Activated CD8-positive, alpha-beta memory T cell treated with anti-CD3 and anti-CD28 coated beads, Interleukin-2, amount 50 U/mL, for 24 hours (primary cell): ENCODE measurements at regions not wholly inside any gene's neighbourhood (a gene's known extent, or its start where the extent isn't known, plus 50 kb on each side); places are given as distances from the start of the nearest gene placed in this dataset.

Experiments used
- DNase-seq: peaks from one replicate; pipeline ENCODE4 v3.0.0-alpha.2; 2020; ENCODE audit errors: extremely low read depth

DNA sequence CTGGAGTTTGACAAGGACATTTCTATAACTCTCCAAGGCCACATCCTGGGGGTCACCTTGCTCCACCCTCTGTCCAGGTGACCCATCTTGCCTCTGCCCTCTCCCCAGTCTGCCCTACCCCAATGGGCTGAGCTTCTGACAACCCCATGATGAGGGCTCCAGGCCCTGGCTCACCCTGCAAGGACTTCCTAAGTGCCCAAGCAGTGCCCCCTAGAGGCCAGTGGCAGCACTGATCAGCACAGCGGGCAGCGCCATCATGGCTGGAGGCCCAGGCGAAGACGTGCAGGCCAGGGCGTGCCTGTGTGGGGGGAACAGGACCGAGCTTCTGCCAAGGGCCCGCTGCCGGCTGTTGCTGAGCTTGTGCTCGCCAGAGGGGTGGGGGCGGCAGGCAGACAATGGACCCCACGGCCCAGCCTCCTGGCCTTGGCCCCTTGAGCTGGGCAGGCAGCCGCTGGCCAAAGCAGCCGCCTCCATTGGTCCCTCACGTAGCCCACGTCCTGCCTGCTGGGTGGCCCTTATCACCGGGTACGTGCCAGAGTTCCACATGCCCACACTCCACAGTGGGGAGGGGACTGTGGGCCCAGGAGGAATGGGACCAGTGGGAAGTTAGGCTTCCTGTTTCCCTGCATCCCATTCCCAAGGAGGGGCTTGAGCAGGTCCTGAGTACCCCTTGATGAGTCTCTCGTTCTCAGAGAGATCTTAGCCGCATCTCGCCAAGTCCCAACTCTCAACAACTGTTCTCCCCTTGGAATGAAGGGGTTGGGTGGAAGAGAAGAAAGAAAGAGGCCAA lies 64.3 kb downstream of the MRPL14 start:
- DNase-seq, result no peak

DNA sequence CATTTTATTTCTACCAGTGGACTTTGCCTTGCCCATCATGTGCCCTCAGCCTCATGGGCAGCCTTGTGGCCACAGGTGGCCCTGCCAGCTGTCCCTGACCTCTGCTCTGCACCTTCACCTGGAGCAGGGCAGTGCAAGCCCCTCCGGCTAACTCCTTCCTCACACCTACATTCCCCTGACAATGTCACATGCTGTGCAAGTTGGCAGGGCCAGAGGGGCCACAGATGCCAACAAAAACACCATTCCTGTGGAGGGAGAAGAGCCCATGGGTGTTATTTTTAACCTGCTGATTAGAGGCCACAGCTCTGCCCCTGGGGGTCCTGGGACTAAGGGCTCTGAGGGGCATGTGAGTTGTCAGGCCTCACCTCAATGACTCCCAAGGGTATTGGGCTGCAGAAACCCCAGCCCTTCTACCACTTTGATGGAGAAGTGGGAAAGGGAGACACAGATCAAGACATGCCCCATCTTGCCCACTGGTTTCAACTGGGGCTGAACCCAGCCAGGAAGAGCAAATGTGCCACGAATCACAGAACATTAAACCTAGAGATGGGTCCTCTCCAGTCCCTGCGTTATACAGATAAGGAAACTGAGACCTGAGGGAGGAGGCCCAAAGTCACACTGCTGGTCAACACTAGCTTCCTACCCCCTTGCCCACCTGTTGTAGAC lies 65.0 kb downstream of the MRPL14 start:
- no peak for DNase-seq

DNA sequence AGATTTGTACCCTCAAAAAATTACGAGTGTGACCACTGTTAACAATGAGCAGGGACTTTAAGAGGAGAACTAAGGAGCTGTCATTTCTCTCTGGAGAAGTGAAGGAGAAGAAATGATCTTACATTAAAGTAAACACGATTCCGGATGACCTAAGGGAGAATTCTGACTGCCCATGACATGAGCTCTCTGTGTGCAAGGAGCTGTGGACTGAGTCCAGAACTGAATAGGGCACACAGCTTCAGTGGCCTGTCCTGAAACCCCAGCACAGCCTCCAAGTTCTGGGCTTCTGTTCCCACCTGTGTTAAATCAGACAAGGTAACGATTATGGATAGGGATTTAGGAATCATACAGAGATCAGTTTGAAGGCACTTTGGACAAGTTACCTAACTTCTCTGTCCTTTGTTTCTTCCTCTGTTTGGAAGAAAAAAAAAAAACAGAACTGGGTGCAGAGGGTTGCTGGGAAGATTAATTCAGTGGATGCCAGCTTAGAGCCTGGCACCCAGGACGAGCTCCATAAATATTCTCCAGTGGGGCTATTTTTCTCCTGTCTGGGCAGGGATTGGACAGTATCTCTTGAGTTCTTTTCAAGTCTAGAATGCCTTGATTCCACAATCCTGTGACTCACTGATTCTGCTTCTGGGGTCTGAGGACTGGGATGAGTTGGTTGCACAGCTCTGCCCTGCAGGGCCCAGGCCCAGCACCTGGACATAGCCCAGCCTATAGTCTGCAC lies 65.7 kb downstream of the MRPL14 start:
- DNase-seq, result no peak

DNA sequence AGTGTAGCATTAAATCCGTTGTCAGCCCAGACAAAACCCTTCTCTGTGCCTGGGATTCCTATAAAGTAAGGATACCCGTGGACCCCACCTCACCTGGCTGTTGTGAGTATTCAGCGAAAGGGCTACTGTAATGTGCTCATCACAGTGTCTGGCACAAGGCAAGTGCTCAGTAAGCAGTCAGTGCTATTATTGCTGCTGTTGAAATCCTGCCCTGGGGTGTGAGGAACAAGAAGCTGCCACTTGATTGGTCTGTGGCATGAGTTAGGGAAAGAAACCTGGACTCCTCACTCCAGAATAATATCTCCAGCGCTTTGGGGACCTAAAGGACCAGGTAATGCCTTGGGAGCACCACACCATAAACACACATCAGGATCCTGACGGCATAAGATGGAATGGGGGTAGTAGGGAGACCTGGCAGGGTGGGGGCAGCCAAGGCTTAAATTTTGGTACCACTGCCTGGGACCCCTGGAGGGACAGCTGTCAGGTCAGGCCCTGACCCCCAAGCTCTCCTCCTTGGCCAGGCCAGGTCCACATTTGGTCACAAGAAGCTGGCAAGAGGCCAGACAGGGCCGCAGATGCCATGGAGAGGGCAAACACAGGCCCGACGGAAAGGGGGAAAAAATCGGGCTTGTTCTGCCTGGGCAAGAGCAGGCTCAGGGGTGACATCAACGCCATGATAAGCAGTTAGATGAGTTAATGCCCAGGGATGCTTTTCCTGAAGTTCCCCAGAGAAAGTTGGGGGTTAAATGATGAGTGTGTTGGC lies 66.5 kb downstream of the MRPL14 start:
- no peak for DNase-seq

DNA sequence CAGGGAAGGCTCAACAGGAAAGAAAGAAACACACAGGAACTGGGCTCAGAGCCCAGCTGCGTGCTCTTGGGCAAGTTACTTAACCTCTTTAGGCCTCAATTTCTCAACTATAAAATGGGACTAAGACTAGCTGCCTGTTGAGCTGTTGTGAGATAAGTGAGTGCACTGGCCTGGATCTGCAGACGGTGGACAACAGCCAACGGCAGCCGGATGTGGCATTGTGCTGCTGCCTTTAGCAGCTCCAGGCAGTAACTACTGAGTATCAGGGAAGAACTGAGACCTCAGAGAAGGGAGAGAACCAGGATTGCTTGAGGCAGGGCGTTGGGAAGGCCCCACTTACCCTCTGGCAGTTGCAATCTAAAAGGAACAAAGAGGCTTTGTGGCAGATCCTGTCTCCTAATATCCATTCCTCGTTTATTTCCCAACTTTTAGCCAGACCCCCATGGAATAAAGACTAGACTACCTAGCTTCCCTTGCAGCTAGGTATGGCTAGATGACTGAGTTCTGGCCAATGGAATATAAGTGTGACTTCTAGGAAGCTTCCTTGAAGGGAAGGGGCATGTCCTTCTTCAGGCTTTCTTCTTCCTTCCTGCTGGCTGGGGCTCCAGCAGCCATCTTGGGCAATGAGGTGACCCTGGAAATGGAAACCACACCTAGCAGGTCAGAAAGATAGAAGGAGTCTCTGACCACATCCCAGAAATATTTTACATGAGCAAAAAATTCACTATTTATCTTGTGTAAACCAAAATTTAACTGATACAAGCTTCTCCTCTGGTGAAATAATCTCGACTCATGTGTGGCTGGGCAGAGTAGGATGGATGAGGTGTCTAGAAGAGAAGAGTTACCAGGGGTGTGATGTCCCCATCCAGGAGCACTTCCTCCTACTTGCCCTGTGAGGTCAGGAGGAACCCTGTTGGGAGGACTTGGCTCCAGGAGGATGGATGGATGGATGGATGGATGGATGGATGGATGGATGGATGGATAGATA lies 67.6 kb downstream of the MRPL14 start:
- DNase-seq, result no peak

DNA sequence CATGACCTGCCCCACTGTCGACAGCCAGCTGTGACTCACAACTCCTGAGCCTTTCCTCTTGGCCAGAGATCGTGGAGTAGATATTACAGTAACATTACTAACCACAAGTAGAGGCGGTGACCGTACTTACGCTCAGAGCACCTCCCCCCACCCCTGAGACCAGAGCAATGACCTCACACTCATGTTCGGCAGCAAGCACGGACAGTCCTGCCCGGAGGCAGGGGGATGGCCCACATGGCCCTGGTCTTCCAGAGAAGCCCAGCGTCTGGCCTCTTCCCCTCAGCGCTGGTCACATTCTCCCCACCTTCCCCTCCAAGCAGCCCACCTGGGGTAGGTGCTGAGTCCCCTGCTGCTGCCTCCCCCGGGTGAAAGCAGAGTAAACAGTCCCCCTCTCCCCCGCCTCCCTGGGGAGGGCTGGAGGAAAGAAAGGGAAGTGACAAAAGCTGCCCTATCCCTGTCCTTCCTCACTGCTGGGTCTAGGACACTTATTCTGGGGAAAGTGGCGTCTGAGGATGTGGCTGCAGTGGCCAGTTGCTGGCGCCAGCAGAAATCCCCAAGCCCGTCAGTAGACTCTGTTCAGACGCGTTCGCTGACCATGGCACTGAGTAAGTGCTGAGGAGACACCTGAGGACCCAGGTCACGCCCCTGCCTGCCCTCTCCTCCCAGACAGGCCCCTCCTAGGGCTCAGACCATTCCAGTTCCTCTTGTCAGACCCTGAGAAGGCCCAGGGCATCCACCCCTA lies 68.5 kb downstream of the MRPL14 start:
- DNase-seq, result no peak

DNA sequence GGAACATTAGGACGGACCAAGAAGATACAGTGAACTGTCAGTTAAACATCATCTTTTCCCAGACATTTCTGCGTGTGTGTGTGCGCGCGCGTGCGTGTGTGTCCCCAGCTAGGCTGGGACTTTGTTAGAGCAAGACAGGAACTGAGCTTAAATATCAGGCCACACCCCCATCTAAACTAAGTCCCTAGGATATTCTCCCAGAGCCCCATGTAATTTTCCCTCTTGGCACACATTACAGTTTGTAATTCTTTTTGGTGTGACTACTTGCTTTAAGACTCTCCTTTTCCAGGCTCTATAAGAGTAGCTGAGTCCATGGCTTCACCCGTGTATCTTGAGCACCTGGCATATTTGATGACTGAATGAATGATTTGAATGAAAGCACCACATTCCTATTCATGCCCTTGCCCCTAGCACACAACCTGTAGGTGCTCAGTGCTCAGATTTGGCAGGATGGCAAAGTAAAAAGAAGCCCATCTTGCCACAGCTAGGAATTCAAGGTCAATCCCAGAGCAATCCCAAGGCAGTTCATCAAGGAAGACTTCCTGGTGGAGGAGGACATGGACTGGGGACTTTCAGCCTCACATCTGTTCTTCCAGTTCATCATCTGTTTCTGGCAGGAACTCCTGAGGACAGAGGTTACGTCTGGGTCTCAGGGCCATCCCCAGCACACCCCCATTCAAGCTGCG lies 69.2 kb downstream of the MRPL14 start:
- no peak for DNase-seq

DNA sequence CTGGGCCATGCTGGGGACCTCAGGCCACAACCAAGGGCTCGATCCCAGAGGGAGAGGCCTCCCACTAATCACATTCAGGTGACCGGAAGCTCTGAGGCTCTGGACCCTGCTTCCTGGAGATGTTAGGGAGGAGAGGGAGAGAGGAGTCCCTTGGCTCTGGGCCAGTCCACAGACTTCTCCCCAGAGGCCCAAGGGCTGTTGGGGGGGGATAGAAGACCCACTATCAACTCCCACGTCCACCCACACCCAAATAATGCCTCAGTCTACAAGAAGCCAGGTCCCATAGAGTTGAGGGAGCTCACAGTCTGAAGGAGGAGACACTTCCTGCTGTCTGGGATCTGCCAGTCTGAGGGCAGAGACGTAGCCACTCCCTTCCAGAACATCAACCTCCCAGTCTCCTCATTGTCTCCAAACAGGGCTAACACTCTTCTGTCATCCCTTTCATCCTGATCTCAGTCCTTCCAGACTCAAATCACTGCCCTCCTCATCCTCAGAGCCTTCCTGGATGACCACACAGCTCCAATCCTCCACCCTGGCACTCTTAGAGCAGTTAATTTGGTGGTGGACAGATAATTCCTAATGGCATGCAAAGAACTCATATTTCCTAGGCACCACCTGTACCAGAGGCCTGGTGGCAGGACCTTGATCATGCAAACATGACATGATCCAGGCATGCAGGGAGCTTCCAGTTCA lies 69.9 kb downstream of the MRPL14 start:
- no peak for DNase-seq

DNA sequence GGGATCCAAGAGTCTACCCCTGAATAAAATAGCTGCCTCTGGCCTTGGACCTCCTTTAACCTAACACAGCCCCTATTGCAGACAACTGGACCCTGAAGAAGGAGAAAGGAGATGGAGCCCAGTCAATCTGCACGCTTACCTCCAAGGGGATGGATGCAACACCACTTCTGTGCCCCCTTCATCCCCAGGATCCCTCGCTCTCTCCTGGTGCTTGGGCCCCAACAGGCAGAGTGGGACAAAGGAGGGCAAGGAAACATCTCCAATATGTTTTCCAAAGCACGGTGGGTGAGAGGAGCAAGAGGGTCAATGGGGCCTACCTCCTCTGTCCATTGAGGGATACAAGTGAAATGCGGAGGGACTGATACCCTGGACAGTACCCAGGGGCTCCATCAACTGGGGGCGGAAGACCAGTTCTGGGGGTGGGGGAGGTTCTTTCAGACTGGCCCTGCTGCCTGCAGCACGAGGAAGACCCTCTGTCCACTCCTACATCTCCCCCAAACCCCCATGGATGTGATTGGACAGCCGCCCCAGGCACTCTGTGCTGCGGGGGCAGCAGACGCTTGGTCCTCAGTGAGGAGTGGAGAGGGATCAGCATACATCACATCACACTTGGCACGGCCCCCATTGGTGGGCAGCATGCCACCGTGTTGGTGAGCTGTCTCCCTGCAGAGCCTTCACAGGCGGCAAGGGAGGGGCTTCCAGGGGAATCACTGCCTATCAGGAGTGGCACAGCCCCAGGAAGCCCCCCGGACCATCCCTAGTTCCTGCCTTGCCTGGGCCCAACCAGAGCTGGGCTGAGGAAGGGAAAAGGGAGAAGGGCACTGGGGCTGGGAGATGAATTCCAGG lies 70.6 kb downstream of the MRPL14 start:
- DNase-seq, result no peak

DNA sequence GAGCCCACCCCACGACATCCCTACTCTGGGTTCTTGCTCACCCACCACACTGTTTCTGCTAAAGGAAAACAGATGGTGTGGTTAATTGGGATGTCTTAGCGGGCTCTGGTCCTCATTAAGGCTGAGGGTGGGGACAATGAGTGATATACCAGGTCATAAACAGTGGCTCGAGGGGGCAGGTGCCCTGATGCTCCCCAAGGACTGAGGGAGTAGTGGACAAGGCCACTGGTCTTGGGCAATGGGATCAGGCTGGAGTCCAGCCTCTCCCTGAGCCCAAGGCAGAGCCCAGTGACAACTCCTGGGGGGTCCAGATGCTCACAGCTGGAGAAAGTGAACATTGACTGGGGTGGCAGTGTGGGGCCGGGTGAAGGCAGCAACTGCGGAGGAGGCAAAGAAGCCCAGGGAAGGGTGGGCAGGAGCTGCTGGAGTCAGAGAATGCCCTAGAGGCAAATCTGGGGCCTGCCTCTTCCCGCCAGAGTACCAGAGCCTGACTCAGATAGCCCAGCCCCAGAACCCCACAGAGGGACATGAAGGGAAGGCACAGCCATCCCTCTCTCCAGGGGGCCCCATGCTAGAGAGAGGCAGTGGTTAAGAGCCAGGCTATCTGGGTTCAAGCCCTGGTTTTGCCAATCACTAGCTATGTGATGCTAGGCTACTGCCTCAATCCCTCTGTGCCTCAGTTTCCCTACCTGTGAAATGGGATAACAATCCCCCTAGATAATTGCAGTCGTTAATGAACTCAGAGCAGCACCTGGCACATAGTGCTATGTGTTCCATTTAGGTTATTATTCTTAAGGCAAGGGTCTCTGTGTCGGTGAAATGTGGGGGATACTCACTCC lies 72.3 kb downstream of the MRPL14 start:
- no peak for DNase-seq

DNA sequence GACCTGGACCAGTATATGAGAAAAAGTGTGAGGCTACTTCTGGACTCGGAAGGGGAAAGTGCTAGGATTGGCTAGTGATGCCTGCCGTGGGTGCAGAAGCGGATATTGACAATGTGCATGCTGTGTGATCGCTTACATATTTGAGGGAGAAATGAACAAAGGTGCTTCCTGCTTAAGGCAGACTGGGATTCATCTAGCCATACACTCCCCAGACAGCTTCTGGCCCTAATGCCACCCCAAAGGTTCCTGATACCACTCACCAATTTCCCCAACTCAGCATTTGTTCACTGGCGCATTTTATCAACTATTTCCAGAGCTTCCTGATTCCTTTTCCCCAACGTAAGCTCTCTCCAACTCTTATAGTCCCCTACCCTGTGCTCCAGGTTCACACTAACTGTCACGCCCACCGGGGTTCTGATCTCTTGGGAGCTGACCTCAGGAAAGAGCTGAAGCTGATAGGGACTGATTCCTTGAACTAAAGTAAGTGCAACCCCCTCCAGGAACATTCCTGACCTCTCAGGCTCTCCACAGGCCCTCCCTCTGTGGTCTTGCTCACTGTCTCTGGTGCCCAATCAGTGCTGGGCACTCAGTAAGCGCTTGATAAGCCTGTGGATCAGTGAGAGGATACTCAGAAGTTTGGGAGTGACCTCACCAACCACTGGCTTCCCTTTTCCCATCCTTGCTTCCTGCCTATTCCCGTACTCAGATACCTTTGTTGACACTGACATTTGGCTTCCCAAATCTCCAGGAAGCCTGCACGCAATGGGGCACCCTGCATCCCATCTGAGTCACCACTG lies 73.3 kb downstream of the MRPL14 start:
- DNase-seq, result no peak

DNA sequence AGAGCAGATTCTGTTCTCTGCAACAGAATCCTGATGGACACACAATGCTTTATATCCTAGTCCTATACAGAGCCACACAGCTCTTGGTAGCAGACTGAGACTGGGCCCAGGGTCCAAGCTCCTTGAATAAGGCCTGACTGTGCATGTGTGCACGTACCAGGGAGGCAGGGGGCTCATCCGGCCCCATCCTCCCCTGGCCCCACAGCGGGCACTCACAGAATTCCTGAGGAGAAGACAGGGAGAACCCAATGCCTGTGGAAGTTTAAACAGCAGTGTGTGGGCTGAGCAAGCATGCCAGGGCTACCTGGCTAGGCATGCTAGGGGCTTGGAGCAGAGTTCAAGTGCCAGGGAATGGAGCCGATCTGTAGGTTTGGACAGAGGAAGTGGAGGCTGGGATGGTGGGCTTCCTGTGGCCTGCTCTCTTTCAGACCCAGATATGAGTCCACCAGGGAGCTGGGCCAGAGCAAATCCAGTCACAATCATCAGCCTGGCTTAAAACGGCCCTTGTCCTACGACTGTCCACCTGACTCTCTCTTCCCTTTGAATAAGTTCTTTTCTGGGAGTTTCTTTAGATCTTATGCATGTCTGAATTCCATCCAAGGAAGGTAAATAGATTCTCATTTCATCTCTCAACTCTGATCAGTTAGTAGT lies 74.0 kb downstream of the MRPL14 start:
- no peak for DNase-seq

DNA sequence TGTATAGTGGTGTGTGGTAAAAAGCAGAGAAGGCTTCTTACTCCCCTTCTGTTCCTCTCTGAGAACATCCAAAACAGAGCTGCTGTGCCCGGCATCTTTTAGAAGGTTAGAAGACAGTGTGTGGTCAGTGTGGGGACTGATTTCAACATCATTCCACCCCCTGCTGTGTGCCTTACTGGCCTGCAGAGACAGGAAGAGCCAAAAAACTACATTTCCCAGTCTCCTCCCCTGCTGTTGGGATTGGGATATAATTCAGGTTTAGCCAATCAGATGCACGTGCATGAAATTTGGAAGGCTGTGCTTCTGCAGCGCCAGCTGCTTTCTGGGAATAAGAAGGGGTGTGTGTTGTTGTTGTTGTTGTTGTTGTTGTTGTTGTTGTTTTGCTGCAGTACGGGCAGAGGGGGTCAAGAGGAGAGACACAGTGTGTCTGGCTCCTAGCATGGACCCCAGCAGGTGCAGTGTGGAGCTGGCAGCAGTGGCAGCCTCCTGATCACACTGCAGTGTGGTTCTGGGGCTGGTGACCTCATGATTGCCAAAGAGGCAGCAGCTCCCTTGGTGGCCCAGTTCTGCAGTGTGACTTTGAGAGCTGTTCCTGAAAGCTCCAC lies 74.7 kb downstream of the MRPL14 start:
- DNase-seq, result no peak

DNA sequence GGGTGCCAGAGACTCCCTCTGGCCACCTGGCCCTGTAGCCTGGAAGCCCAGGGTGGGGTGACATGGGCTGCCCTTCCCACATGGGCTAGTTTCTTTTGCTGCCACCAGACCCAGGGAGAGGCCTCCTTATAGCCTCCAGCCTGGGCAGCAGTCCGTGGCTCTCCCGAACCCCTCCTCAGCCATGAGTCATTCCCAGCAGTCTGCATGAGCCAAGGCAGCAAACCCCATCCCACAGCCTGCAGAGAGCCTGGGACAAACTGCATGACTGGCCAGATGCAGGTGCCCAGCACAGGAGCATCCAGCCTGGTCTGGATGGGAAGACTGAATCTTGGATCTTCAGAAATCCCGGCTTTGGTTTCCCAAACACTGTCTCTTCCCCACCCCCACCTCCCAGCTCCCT lies 75.7 kb downstream of the MRPL14 start:
- no peak for DNase-seq

DNA sequence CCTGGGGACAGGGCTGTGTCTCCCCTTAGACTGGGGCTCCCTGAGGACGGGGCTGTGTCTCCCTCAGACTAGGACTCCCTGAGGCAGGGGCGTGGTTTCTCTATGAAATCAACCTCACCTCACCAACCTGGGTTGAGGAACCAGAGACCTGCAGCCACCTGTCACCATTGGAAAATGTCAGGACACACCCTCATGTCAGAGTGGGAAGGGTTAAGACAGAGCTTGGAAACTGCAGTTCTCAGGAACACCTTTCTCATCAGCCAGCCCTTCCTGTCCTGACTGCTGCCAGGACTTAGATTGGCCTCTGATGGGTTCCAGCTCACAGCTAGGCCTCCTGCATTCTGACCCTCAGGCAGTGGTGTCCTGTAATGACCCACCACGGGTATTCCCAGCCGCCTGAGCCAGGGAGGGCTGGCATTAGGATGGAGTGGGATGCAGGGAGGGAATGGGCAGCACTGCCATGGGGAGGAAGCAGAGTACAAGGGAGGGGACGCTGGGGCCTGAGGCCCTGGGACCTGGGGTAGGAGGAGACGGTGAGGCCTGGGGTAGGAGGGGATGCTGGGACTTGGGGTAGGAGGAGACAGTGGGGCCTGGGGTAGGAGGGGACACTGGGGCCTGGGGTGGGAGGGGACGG lies 76.3 kb downstream of the MRPL14 start:
- DNase-seq, result no peak
